ENCODE measurements at regions not wholly inside any gene's neighbourhood (a gene's known extent, or its start where the extent isn't known, plus 50 kb on each side); places are given as distances from the start of the nearest gene placed in this dataset.

DNA sequence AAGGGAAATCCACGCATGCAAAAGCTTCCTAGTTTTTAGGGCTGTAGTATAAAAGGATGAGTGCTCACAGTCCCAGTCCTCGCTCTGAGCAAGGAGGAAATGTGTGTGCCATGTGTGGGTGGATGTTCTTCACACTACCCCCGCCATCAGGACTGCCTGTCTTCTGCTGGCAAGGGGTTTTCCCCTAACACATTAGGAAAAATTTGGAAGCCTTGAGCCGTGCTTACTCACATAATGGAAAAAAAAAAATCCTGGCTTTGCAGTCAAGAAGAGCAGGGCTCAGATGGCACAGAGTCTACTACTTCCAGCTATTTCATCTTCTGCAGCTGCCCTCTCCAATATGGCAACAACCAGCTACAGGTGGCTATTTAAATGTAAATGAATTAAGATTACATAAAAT, 363.1 kb downstream of the PLPP3 start:
- TF ChIP-seq, protein P1, sequence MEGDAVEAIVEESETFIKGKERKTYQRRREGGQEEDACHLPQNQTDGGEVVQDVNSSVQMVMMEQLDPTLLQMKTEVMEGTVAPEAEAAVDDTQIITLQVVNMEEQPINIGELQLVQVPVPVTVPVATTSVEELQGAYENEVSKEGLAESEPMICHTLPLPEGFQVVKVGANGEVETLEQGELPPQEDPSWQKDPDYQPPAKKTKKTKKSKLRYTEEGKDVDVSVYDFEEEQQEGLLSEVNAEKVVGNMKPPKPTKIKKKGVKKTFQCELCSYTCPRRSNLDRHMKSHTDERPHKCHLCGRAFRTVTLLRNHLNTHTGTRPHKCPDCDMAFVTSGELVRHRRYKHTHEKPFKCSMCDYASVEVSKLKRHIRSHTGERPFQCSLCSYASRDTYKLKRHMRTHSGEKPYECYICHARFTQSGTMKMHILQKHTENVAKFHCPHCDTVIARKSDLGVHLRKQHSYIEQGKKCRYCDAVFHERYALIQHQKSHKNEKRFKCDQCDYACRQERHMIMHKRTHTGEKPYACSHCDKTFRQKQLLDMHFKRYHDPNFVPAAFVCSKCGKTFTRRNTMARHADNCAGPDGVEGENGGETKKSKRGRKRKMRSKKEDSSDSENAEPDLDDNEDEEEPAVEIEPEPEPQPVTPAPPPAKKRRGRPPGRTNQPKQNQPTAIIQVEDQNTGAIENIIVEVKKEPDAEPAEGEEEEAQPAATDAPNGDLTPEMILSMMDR (IDR thresholded peaks at IDR 0.05), result no peak
- no peak for TF ChIP-seq POLR2A (IDR thresholded peaks at IDR 0.05)

All from testis (tissue), 2 donors.